NCI-H2107 treated with DMSO at 0.1 percent for 48 hours (cell line): ENCODE measurements at regions not wholly inside any gene's neighbourhood (a gene's known extent, or its start where the extent isn't known, plus 50 kb on each side); places are given as distances from the start of the nearest gene placed in this dataset.
"Not testable (repeated sequence)": the region's sequence is repeated elsewhere in the genome, so short reads cannot be mapped to it uniquely, and the experiment has no call there.

ENCODE experiments used
- DNase-seq: peaks from one replicate; lab custom pipeline; 2025; ENCODE audit not compliant: unreplicated experiment; lab: John Stamatoyannopoulos, UW

- DNase-seq, result no peak
Observed at GRCh38 chr6:67450641-67451040, 1184.4 kb upstream of the ADGRB3 start.

- DNase-seq, result no peak
Observed at GRCh38 chr6:67449602-67450001, 1185.5 kb upstream of the ADGRB3 start.

DNA sequence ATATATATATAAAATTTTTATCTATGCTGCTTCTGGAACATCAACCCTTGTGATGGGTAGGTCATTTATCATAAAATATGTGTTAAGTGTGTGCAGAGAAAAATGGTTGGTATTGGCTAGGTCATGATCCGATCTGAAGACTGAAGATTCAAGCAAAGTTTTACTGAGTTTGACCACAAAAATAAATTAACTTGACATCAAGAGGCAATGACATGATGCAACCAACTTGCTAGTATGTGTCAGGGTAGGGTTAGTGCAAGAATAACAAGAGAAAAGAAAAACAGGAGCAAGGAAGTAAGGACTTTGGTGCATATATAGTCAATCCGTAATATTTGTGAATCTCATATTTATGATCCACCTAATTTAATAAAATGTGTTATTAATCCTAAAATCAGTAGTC lies 1202.0 kb upstream of the ADGRB3 start:
- DNase-seq, result no peak

DNA sequence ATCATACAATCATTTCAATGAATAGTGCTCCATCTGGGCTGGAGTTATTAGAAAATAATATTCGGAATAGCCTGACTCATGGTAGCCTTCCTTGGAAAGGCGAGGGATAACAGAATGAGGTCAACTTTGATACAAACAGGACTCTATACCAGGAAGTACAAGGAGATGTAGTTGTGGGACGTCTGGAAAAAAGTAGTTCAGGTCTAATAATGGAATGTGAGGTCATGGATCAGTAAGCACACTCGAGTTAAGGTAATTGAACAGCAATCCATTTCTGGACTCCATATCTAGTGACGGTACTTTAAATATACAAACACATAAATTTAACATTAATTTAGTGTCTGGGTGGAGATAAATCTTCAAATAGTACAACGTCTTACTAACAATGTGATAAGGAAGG lies 1204.0 kb upstream of the ADGRB3 start:
- DNase-seq, result no peak

DNA sequence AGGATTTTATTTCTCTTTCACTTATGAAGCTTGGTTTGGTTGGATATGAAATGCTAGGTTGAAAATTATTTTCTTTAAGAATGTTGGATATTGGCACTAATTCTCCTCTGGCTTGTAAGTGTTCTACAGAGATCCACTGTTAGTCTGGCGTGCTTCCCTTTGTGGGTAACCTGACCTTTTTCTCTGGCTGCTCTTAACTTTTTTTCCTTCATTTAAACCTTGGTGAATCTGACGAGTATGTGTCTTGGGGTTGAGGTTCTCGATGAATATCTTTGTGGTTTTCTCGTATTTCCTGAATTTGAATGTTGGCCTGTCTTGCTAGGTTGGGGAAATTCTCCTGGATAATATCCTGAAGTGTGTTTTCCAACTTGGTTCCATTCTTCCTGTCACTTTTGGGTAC lies 1208.4 kb upstream of the ADGRB3 start:
- not testable (repeated sequence) for DNase-seq

DNA sequence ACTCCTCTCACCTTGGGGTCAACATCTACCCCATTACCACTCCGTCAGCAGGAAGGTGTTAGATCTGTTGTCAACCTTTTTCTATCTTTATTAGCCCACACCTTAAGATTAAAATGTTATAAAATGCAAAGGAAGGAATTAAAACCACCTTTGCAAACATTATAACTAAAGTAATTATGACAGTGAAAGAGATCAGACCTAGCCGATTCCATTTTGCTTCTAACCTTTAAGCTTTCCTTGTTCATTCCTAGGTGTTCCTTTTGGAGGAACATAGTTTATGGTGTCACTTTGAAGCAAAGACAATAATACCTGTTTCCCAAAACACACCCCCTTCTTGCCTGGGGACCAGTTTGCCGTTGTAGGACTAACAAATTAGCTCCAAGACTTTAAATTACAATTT lies 1223.0 kb upstream of the ADGRB3 start:
- DNase-seq, result no peak

GRCh38 chr6:67411036-67411435 lies 1224.0 kb upstream of the ADGRB3 start:
- no peak for DNase-seq

GRCh38 chr6:67394254-67394653 lies 1240.8 kb upstream of the ADGRB3 start:
- DNase-seq, result no peak

DNA sequence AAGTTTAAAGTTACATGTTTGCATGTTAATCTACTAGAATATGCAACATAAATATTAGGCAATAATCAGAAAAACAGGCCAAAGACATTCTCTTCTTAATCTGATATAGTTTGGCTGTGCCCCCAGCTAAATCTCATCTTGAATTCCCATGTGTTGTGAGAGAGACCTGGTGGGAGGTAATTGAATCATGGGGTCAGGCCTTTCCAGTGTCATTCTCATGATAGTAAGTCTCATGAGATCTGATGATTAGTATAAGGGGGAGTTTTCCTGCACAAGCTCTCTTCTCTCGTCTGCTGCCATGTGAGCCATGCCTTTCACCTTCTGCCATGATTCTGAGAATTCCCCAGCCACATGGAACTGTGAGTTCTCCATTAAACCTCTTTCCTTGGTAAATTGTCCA lies 1241.7 kb upstream of the ADGRB3 start:
- no peak for DNase-seq

DNA sequence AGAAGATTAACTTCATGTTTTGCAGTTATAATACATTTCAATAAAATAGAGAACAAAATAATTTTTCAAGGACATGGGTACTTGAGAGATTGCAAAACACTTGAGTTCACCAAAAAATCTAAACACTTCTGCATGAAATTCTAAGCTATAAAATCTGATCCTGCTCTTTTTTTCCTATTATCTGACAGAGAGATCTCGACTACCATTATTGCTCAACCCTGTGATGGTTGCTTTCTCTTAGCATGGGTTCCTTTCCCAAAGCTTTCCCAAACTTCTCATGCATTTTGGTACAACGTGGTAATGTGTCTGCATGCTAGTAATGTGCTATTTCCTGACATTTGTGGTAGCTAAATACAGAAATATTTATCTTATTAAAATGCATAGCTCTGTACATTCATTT lies 1243.1 kb upstream of the ADGRB3 start:
- no peak for DNase-seq

- no peak for DNase-seq
Observed at GRCh38 chr6:67369679-67370078, 1265.4 kb upstream of the ADGRB3 start.

- DNase-seq, result no peak
Observed at GRCh38 chr6:67362976-67363375, 1272.1 kb upstream of the ADGRB3 start.

GRCh38 chr6:67361264-67361663 lies 1273.8 kb upstream of the ADGRB3 start:
- no peak for DNase-seq

- no peak for DNase-seq
Observed at GRCh38 chr6:67358241-67358640, 1276.8 kb upstream of the ADGRB3 start.

- no peak for DNase-seq
Observed at GRCh38 chr6:67353861-67354260, 1281.2 kb upstream of the ADGRB3 start.

DNA sequence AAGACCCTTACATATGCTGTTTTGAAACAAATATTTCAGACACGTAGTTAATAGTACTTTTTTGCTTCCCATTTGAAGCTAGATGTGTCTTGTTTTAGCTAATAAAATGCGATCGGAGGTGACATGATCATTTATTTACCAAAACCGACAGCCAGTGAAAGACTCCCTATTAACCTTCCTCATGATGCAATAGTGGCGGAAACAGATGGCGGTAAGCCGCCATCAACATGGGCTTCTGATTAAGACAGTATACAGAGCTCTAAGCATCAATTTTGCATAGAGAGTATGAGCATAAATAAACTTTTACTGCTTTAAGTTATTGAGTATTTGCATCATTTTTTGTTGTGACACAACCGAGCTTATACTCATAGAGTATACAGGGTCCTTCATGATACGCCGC lies 1282.4 kb upstream of the ADGRB3 start:
- no peak for DNase-seq

DNA sequence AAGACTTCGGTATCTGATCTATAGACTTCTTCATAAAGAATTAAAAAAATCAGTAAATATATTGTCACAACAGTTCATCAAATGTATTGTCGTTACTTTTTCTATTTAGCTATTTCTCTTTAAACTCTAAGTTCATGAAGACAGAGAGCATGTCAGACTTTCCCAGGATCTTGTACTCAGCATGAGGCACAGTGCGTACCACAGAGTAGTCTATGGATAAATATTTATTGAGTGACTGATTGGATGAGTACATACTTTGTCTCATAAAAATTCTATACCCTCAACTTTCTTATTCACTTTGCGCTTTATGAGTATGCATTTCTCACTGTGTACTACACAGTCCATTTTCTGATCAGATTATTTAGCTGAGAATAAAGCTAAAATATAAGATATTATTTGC lies 1284.4 kb upstream of the ADGRB3 start:
- no peak for DNase-seq

DNA sequence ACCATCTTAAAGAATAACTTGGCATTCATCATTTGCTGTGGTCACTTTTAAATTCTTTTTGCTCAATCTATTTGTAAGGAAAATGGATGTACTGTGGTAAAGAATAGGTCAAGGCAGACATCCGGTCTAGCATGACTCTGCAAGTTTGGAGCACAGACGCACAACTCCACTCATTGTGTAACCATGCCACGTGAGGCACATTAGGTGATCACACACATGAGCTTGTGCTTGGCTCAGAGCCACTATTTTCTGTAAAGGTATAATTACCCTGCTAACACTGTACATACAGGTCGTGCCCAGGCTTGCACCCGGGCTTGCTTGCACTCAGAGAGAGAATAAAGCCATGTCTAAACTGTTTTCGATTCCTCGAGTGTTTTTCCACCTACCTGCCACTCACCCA lies 1289.1 kb upstream of the ADGRB3 start:
- DNase-seq, result no peak

DNA sequence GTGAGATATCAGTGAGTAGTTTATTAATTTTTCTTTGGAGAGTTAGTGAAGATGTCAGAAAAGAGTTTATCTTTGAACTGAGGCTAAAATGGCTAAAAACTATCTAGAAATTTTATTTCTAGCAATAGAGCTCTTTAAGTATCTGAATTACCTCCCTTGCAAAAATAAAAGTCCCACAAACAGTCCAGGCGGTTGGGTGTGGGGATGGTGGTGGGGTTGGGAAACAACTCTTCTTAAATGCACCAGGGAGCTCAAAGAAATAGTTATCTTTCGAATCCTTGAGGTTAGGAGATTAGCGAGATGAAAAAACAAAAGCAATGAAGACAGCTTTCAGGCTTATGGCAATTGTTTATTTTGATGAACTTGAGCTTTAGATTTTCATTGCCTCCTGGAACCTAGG lies 1299.1 kb upstream of the ADGRB3 start:
- no peak for DNase-seq

DNA sequence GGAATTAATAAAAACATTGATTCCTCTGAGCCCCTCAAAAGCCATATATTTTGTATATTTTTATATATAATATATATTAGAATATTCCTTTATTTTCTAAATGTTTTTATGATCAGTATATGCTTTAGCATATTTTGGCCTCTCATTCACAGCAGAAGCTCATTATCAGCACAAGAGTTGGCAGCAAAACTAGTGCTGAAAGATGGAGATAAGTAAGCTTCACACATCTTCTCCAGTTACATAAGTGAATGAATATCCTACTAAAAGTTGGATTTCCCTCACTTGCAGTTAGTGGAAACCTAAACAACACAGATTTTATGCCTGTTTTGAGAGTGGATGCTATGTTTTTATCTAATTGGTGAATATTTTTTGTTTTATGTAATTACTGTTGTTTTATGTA lies 1303.8 kb upstream of the ADGRB3 start:
- DNase-seq, result no peak

- no peak for DNase-seq
Observed at GRCh38 chr6:67328269-67328668, 1306.8 kb upstream of the ADGRB3 start.

DNA sequence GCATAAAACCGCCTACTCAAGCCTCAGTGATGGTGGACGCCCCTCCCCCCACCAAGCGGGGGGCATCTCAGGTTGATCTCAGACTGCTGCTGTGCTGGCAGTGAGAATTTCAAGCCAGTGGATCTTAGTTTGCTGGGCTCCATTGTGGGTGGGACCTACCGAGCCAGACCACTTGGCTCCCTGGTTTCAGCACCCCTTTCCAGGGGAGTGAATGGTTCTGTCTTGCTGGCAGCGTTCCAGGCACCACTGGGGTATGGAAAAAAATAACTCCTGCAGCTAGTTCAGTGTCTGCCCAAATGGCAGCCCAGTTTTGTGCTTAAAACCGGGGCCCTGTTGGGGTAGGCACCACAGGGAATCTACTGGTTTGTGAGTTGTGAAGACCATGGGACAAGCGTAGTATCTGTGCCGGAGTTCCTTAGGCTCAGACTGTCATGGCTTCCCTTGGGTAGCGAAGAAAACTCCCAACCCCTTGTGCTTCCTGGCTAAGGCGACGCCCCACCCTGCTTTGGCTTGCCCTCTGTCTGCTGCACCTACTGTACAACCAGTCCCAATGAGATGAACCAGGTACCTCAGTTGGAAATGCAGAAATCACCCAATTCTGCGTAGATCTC lies 1334.5 kb upstream of the ADGRB3 start:
- no peak for DNase-seq

- no peak for DNase-seq
Observed at GRCh38 chr6:67292169-67292568, 1342.9 kb upstream of the ADGRB3 start.

GRCh38 chr6:67287566-67287965 lies 1347.5 kb upstream of the ADGRB3 start:
- no peak for DNase-seq
